Natural killer cell (primary cell): ENCODE measurements at regions not wholly inside any gene's neighbourhood (a gene's known extent, or its start where the extent isn't known, plus 50 kb on each side); places are given as distances from the start of the nearest gene placed in this dataset.

Experiments
- ATAC-seq, 3 donors: fragments of 150-1000 bp in 2 of 3; fragments of 200-7000 bp in 1 of 3; cut with Tn5 transposase; 1 replicate in 1 of 3; 2 replicates in 2 of 3; pipeline ENCODE4 v1.10.0; 2021; ENCODE audit warnings: mild to moderate bottlenecking in 2 of 3, moderate library complexity in 2 of 3
- DNase-seq, 2 donors: peaks; one replicate each; pipeline versions ENCODE4 v3.0.0 to v3.0.0-alpha.2; 2013 to 2021; ENCODE audit warnings: mixed read lengths in 1 of 2
- H3K27ac ChIP-seq: one replicate; pipeline ENCODE4 v1.5.1; 2013; ENCODE audit warnings: mild to moderate bottlenecking, low read length
- H3K27me3 ChIP-seq: one replicate; pipeline ENCODE4 v1.6.1; 2013; ENCODE audit warnings: low read length; ENCODE audit not compliant: control insufficient read depth, insufficient read depth
- H3K36me3 ChIP-seq: one replicate; pipeline ENCODE4 v1.6.1; 2013; ENCODE audit warnings: low read length; ENCODE audit not compliant: control insufficient read depth, insufficient read depth
- H3K4me1 ChIP-seq: one replicate; pipeline ENCODE4 v1.6.1; 2013; ENCODE audit warnings: low read length; ENCODE audit not compliant: control insufficient read depth, insufficient read depth
- H3K4me3 ChIP-seq: one replicate; pipeline ENCODE4 v1.5.1; 2013; ENCODE audit warnings: low read length
- H3K9me3 ChIP-seq: one replicate; pipeline ENCODE4 v1.6.1; 2013; ENCODE audit warnings: low read length; ENCODE audit not compliant: control insufficient read depth, insufficient read depth
- H3K27ac Mint-ChIP-seq, 2 donors: one replicate each; pipeline ENCODE4 v1.8.0; 2022; ENCODE audit warnings: mild to moderate bottlenecking in 2 of 2, mixed read lengths in 2 of 2, moderate library complexity in 1 of 2
- H3K27me3 Mint-ChIP-seq, 2 donors: one replicate each; pipeline ENCODE4 v1.8.0; 2022; ENCODE audit warnings: low read depth in 2 of 2, mixed read lengths in 2 of 2
- H3K36me3 Mint-ChIP-seq: one replicate; pipeline ENCODE4 v1.8.0; 2022; ENCODE audit warnings: mixed read lengths
- H3K4me1 Mint-ChIP-seq, 2 donors: one replicate each; pipeline ENCODE4 v1.8.0; 2022; ENCODE audit warnings: mixed read lengths in 2 of 2
- H3K4me3 Mint-ChIP-seq: one replicate; pipeline ENCODE4 v1.8.0; 2022; ENCODE audit warnings: mild to moderate bottlenecking, moderate library complexity, mixed read lengths
- H3K9me3 Mint-ChIP-seq, 2 donors: one replicate each; pipeline ENCODE4 v1.8.0; 2022; ENCODE audit warnings: mixed read lengths in 2 of 2
- CTCF ChIP-seq: fragments of 200-600 bp; IDR thresholded peaks from one replicate; pipeline ENCODE4 v1.8.0; 2022; ENCODE audit warnings: antibody characterized with exemption
- WGBS: methylation state at CpG from one replicate; pipeline ENCODE4 v1.1.7; 2013; ENCODE audit warnings: missing lambda C conversion rate; ENCODE audit not compliant: insufficient coverage; 5-methylcytosine and 5-hydroxymethylcytosine counted together
- intact Hi-C: fragments of 100-400 bp; cut with micrococcal nuclease; formaldehyde crosslinking; loops from one replicate; pipeline ENCODE4 v1.14.2; 2022

- intact Hi-C loops: no loop called here
- H3K27ac ChIP-seq: no peak overlapping the region
- no peak for TF ChIP-seq CTCF
- Mint-ChIP-seq H3K9me3 (peaks cover 0 to 2% of the 10 kb centered on the region in 2 donors), H3K27me3 (peaks cover 0 to 6% of the 10 kb centered on the region in 2 donors), H3K27ac (no peak overlapping the region), H3K4me3 (no peak overlapping the region), H3K36me3 (no peaks in the 10 kb centered on the region), H3K4me1 (no peaks in the 10 kb centered on the region)
- ATAC-seq: no peak
- 89% methylated on average over 1 of the region's 1 CpG for WGBS
- no peak overlapping the region for H3K4me3 ChIP-seq
- no peaks in the 10 kb centered on the region for H3K27me3 ChIP-seq
- no peak for DNase-seq
- H3K36me3 ChIP-seq: no peaks in the 10 kb centered on the region
- H3K4me1 ChIP-seq: no peaks in the 10 kb centered on the region
- H3K9me3 ChIP-seq: no peaks in the 10 kb centered on the region
These were observed 276.9 kb downstream of the UQCRFS1 start for GRCh38 chr19:28936001-28936400.

- no peaks in the 10 kb centered on the region for H3K4me1 ChIP-seq
These were observed 278.3 kb downstream of the UQCRFS1 start for GRCh38 chr19:28934631-28935030.

GRCh38 chr19:28933039-28933438, 279.9 kb downstream of the UQCRFS1 start:
- Mint-ChIP-seq H3K27ac (no peak overlapping the region), H3K27me3 (peaks cover 0 to 6% of the 10 kb centered on the region in 2 donors), H3K9me3 (peaks cover 0 to 2% of the 10 kb centered on the region in 2 donors), H3K36me3 (no peaks in the 10 kb centered on the region), H3K4me1 (no peaks in the 10 kb centered on the region), H3K4me3 (no peak overlapping the region)
- H3K9me3 ChIP-seq: no peaks in the 10 kb centered on the region
- no peaks in the 10 kb centered on the region for H3K27me3 ChIP-seq
- no peak overlapping the region for H3K27ac ChIP-seq
- WGBS: 90% methylated on average over 3 of the region's 4 CpGs
- no peaks in the 10 kb centered on the region for H3K4me1 ChIP-seq
- DNase-seq (no peak), ATAC-seq (no peak)
- no peak for TF ChIP-seq CTCF
- intact Hi-C loops: no loop called here
- no peaks in the 10 kb centered on the region for H3K36me3 ChIP-seq
- no peak overlapping the region for H3K4me3 ChIP-seq

More at GRCh38 chr19:28934631-28935030, 278.3 kb downstream of the UQCRFS1 start:
- Mint-ChIP-seq H3K9me3 (peaks cover 0 to 2% of the 10 kb centered on the region in 2 donors), H3K36me3 (no peaks in the 10 kb centered on the region), H3K4me3 (no peak overlapping the region), H3K27me3 (peaks cover 0 to 6% of the 10 kb centered on the region in 2 donors), H3K4me1 (no peaks in the 10 kb centered on the region), H3K27ac (no peak overlapping the region)
- TF ChIP-seq CTCF: no peak
- H3K27ac ChIP-seq: no peak overlapping the region
- no peaks in the 10 kb centered on the region for H3K9me3 ChIP-seq
- no peaks in the 10 kb centered on the region for H3K27me3 ChIP-seq
- H3K36me3 ChIP-seq: no peaks in the 10 kb centered on the region
- ATAC-seq (no peak), DNase-seq (no peak)
- no peak overlapping the region for H3K4me3 ChIP-seq
- intact Hi-C loops: no loop called here

- Histone ChIP-seq H3K9me3 (no peaks in the 10 kb centered on the region), H3K4me1 (no peaks in the 10 kb centered on the region), H3K27me3 (no peaks in the 10 kb centered on the region), H3K27ac (no peak overlapping the region), H3K36me3 (no peaks in the 10 kb centered on the region), H3K4me3 (no peak overlapping the region)
- Mint-ChIP-seq H3K4me1 (no peaks in the 10 kb centered on the region), H3K27ac (no peak overlapping the region), H3K9me3 (peaks cover 0 to 2% of the 10 kb centered on the region in 2 donors), H3K36me3 (no peaks in the 10 kb centered on the region), H3K4me3 (no peak overlapping the region), H3K27me3 (peaks cover 0 to 6% of the 10 kb centered on the region in 2 donors)
- DNase-seq: no peak
- intact Hi-C loops: no loop called here
- no peak for TF ChIP-seq CTCF
- ATAC-seq: no peak
- WGBS: 78% methylated on average over 3 of the region's 3 CpGs
These were observed 280.5 kb downstream of the UQCRFS1 start for GRCh38 chr19:28932446-28932845.
